ENCODE measurements at regions not wholly inside any gene's neighbourhood (a gene's known extent, or its start where the extent isn't known, plus 50 kb on each side); places are given as distances from the start of the nearest gene placed in this dataset.
"Not testable (repeated sequence)": the region's sequence is repeated elsewhere in the genome, so short reads cannot be mapped to it uniquely, and the experiment has no call there.

DNA sequence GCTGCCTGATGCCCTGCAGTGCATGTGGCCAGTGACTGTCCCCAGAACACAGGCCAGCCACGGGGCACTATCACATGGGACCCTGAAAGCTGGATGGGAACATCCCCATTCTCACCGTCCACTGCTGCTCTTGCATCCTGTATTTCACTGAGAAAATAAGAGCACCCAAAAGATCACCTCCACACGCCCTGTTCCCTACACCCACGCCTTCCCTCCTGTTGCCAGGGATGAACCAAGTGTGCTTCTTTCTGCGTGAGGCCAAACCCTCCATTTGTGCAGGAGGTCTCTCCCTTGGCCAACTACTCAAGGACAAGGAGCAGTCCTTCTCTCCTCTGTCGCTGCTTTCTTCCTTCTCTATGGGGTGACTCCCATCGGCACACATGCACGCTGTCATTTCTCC lies 118.3 kb downstream of the LRRC37A3 start:
- not testable (repeated sequence) for H3K4me3 Mint-ChIP-seq (ENCODE audit: low read depth); H3K4me1 Mint-ChIP-seq (ENCODE audit: low read depth); H3K9me3 Mint-ChIP-seq (ENCODE audit: low read depth); DNase-seq (ENCODE audit: low spot score, unreplicated experiment); H3K27ac Mint-ChIP-seq; H3K36me3 Mint-ChIP-seq (ENCODE audit: insufficient read depth); H3K27me3 Mint-ChIP-seq

DNA sequence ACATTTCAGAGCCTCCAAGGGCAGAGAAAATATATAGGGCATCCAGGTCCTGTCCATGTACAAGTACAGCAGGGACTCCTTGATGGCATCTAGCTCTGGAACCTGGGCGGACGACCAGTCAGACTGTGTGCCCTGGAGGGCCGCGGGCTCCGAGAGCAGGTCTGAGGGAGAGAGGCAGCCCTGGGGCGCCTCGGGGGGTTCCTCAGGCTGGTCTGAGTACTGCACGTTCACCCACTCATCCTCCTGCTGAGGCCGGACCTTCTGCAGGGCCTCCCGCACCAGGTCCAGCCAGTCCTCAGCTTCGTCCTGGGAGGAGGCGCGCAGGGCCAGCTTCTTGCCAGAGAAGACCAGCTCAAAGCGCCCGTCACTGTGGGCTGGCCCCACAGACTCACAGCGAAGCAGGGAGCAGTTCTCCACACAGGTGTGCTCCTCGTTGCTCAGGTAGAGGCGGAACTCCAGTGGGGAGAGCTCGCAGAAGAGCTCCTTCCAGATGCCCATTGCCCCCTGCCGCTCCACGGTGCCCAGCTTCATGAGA lies 118.8 kb downstream of the LRRC37A3 start:
- H3K4me3 Mint-ChIP-seq (ENCODE audit: low read depth); H3K4me1 Mint-ChIP-seq (ENCODE audit: low read depth); H3K9me3 Mint-ChIP-seq (ENCODE audit: low read depth); H3K27me3 Mint-ChIP-seq; H3K36me3 Mint-ChIP-seq (ENCODE audit: insufficient read depth); DNase-seq (ENCODE audit: low spot score, unreplicated experiment); H3K27ac Mint-ChIP-seq: not testable (repeated sequence)

DNA sequence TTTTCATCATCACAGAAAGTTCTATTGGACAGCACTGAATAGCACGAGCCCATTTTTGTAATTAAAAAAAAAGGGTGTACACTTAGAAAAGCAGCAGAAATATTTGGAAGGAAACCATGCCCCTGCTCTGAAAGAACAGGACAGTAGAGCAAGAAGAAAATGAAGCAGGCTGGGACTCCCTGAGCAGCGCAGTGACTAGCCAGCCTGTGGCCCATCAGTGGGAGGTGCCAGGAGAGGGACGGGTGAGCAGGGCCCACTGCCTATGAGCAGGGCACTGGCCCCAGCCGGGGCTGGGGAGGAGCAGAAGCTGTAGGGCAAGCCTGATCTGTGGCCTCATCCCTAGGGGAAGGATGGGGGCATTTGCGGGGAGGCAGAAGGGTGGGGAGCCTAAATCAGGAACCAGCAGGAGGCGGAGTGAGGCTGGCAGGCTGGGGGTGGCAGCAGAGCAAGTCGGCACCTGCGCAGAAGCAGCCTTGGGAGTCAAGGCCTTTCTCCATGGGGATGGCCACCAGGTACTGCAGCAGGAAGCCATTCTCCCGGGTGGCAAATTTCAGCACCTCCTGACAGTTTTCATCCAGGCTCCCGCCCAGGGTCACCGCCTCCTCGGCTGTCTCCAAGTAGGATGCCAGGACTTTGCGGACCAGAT lies 119.6 kb downstream of the LRRC37A3 start:
- not testable (repeated sequence) for DNase-seq (ENCODE audit: low spot score, unreplicated experiment)

DNA sequence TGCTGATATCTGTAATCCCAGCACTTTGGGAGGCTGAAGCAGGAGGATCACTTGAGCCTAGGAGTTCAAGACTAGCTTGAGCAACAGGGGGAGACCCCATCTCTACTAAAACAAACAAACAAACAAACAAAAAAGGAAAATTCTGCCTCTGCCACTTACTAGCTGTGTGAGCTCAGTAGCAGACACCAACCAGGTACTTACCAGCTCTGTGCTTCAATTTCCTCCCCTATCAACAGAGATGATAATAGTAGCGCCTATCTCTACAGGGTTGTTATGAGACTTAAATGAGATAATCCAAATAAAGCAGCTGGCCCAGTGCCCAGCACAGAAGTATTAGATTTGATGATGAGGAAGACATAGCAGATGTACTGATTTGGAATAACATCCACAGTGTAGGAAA lies 120.3 kb downstream of the LRRC37A3 start:
- H3K4me1 Mint-ChIP-seq (ENCODE audit: low read depth); H3K36me3 Mint-ChIP-seq (ENCODE audit: insufficient read depth); H3K9me3 Mint-ChIP-seq (ENCODE audit: low read depth); H3K27me3 Mint-ChIP-seq; DNase-seq (ENCODE audit: low spot score, unreplicated experiment); H3K4me3 Mint-ChIP-seq (ENCODE audit: low read depth); H3K27ac Mint-ChIP-seq: not testable (repeated sequence)

More for the DNA sequence above, 119.6 kb downstream of the LRRC37A3 start:
- not testable (repeated sequence) for H3K4me1 Mint-ChIP-seq (ENCODE audit: low read depth); H3K27me3 Mint-ChIP-seq; H3K36me3 Mint-ChIP-seq (ENCODE audit: insufficient read depth); H3K9me3 Mint-ChIP-seq (ENCODE audit: low read depth); H3K27ac Mint-ChIP-seq; H3K4me3 Mint-ChIP-seq (ENCODE audit: low read depth)

DNA sequence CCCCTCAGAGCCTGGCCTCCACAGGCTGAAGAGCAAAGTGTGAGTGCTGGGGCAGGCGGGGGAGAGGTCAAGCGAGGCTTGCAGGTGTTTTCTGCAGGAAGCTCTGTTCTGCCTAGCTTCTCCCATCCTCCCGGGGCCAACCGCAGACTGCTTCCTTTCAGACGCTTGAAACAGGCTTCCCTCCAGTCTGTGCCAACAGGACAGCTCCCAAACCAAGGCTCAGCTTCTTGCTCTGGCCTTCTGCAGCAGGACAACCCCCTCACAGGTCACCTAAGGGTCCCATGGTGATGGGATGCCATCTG lies 120.8 kb downstream of the LRRC37A3 start:
- H3K27ac Mint-ChIP-seq; H3K27me3 Mint-ChIP-seq; H3K36me3 Mint-ChIP-seq (ENCODE audit: insufficient read depth); H3K4me3 Mint-ChIP-seq (ENCODE audit: low read depth); H3K4me1 Mint-ChIP-seq (ENCODE audit: low read depth); DNase-seq (ENCODE audit: low spot score, unreplicated experiment); H3K9me3 Mint-ChIP-seq (ENCODE audit: low read depth): not testable (repeated sequence)

DNA sequence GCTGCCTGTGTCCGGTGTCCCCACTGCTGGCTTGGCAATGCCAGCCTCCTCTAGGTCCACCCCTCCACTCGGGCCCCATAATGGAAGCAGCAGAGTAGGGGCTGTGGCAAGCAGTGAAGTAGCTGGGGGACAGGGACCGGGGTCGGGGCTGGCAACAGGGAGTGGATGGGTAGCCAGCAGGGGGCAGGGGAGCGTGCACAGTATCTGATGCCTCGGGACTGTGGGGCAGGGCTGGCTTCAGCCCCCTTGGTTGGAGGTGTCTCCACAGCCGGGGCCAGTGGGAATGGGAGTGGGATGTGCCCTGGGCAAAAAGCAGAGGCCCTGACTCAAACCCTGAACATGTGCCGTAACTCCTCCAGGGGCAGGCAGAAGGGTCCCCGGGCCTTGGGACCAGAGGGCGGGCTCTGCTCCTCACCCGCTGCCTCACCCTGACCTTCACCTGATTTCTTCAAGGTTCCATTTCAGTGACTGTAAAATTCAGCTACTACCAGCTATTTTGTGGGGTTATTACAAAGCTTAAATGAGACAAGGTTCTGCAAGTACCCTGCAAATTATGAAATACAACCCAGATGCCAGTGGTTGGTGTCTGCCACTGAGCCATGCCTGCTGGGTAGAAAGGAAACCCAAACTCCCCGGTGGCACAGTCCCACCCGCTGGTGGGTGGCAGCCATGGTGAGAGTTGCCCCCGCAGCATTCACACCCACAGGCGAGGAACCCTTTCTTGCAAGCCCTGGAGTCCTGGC lies 121.4 kb downstream of the LRRC37A3 start:
- DNase-seq (ENCODE audit: low spot score, unreplicated experiment), result not testable (repeated sequence)

DNA sequence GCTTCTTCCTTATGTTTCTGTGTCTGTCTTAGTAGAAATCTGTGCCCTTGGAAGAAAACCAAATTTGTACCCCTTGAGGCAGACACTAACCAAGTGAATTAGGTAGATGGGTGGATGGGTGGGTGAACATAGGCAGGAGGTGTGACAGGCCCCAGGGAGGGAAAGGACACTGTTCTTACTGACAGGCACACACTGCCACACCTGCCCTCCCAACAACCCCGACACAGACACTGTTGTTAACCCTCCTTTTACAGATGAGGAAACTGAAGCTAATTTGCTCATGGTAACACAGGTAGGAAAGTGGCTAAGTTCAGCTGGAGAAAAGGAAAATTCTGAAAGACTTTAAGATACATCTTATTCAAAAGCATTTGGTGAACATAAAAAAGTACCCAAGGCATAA lies 123.9 kb downstream of the LRRC37A3 start:
- DNase-seq (ENCODE audit: low spot score, unreplicated experiment); H3K9me3 Mint-ChIP-seq (ENCODE audit: low read depth); H3K4me3 Mint-ChIP-seq (ENCODE audit: low read depth); H3K27me3 Mint-ChIP-seq; H3K36me3 Mint-ChIP-seq (ENCODE audit: insufficient read depth); H3K4me1 Mint-ChIP-seq (ENCODE audit: low read depth); H3K27ac Mint-ChIP-seq: not testable (repeated sequence)

More for the DNA sequence above, 121.4 kb downstream of the LRRC37A3 start:
- not testable (repeated sequence) for H3K27ac Mint-ChIP-seq; H3K4me1 Mint-ChIP-seq (ENCODE audit: low read depth); H3K27me3 Mint-ChIP-seq; H3K36me3 Mint-ChIP-seq (ENCODE audit: insufficient read depth); H3K4me3 Mint-ChIP-seq (ENCODE audit: low read depth); H3K9me3 Mint-ChIP-seq (ENCODE audit: low read depth)

DNA sequence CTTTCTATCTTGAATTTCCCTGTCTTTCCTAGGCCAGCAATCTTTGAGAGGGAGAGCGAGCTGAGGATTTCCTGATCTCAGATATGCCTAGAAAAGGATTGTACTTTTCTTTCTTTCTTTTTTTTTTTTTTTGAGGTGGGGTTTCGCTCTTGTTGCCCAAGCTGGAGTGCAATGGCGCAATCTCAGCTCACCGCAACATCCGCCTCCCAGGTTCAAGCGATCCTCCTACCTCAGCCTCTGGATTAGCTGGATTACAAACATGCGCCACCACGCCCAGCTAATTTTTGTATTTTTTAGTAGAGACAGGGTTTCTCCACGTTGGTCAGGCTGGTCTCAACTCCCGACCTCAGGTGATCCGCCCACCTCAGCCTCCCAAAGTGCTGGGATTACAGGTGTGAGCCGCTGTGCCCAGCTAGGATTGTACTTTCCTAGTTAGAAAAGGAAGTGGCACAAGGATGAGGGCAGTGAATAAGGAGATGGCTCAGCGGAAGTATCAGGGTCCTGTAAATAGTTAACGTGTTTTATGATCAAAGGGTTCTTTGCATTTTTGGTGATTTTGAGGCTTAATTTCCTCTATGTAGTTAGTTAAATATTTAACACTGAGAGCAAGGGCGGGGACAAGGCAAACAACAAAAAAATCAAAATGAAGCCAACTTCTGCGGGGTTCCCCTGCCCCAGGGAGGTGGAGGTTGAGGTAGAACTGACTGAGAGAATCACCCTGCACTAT lies 124.6 kb downstream of the LRRC37A3 start:
- H3K36me3 Mint-ChIP-seq (ENCODE audit: insufficient read depth); H3K27me3 Mint-ChIP-seq; DNase-seq (ENCODE audit: low spot score, unreplicated experiment); H3K4me1 Mint-ChIP-seq (ENCODE audit: low read depth); H3K4me3 Mint-ChIP-seq (ENCODE audit: low read depth); H3K9me3 Mint-ChIP-seq (ENCODE audit: low read depth): not testable (repeated sequence)
- H3K27ac Mint-ChIP-seq, result peak overlapping the region; percentile 45

DNA sequence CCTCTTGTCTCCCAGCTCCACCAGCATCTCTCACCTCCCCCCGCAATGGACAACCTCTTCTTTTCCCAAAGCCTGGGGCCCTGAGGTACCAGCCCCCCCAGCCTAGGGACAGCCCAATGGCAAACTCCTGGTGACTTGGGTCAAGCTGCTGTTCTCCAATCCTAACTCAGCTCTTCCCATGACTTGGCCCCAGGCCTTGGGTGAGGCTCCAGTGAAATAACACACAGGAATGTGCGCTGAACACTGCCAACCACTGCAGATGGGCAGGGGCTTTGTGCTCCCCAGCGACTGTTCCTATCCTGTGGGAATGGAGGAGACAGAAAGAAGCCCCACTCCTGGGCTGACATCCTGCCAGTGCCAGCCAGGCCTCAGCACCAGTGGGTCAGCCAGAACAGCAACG lies 125.2 kb downstream of the LRRC37A3 start:
- not testable (repeated sequence) for H3K4me3 Mint-ChIP-seq (ENCODE audit: low read depth); DNase-seq (ENCODE audit: low spot score, unreplicated experiment); H3K36me3 Mint-ChIP-seq (ENCODE audit: insufficient read depth); H3K9me3 Mint-ChIP-seq (ENCODE audit: low read depth); H3K4me1 Mint-ChIP-seq (ENCODE audit: low read depth); H3K27me3 Mint-ChIP-seq; H3K27ac Mint-ChIP-seq

DNA sequence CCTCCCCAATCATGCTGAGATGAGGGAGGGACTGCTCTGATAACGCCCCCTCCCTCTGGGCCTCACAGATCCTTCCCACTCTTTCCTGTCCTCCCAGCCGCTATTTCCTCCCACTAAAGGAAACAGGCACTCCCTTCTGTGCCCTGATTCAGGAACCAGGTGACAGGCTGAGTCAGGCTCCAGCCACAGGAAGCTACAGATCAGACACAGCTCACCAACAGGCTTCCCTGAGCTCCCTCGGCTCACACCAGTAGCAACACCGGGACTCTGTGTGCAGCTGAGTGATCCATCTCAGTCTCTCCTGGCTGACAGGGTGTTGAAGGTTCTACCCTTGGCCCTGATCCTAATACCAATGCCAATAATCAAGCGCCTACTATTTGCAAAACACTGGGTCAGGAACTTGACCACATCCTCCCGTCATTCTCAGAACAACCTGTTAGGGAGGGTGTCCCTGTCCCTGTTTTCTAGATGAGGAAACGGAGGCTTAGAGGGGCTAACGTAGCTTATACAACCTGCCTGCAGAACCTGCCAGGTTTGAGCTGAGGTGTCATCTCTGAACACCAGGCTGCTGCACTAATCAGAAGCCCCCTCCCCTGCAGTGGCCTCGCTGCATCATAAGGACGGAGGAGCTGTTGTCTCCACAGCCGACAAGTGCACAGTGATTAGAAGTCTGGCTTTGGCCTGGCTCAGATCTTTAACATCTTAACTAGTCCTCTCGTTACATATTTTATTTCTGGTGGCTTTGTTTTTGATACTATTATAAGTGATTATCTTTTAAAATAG lies 126.3 kb downstream of the LRRC37A3 start:
- not testable (repeated sequence) for DNase-seq (ENCODE audit: low spot score, unreplicated experiment); H3K27ac Mint-ChIP-seq; H3K9me3 Mint-ChIP-seq (ENCODE audit: low read depth); H3K36me3 Mint-ChIP-seq (ENCODE audit: insufficient read depth); H3K4me1 Mint-ChIP-seq (ENCODE audit: low read depth); H3K27me3 Mint-ChIP-seq; H3K4me3 Mint-ChIP-seq (ENCODE audit: low read depth)

DNA sequence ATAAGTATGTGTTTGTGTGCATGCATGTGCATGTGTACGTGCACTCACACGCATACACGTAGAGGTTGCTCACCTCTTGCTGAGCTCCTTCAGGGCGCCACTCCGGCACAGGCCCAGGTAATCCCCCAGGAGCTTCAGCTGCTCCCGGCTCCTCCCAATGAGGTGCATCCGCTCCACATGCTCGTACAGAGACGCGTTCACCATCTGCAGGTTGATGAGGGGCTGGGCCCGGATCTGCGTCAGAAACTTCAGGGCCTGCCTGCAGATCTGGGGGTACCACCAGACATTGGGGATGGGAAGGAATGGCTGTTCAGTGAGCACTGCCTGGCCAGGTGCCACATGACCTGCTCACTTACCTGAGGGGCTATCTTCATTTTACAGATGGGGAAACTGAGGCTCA lies 127.0 kb downstream of the LRRC37A3 start:
- not testable (repeated sequence) for H3K27me3 Mint-ChIP-seq; DNase-seq (ENCODE audit: low spot score, unreplicated experiment); H3K4me3 Mint-ChIP-seq (ENCODE audit: low read depth); H3K27ac Mint-ChIP-seq; H3K9me3 Mint-ChIP-seq (ENCODE audit: low read depth); H3K4me1 Mint-ChIP-seq (ENCODE audit: low read depth); H3K36me3 Mint-ChIP-seq (ENCODE audit: insufficient read depth)

DNA sequence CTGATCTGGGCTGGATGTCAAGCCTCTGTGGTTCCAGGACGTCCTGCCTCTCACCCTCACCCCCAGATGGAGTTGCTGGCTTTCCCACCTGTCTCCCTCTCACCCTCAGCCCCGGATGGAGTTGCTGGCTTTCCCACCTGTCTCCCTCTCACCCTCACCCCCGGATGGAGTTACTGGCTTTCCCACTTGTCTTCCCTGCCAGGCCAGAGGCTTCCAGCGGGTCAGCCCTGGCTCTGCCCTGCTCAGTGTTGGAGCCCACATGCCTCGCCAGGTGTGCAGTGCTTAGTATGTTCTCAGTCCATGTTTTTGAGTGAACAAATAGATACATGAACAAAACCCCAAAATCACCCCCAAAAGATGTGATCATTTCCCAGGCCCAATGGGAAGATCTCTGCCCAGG lies 127.6 kb downstream of the LRRC37A3 start:
- not testable (repeated sequence) for H3K27me3 Mint-ChIP-seq; DNase-seq (ENCODE audit: low spot score, unreplicated experiment); H3K4me3 Mint-ChIP-seq (ENCODE audit: low read depth); H3K27ac Mint-ChIP-seq; H3K4me1 Mint-ChIP-seq (ENCODE audit: low read depth); H3K9me3 Mint-ChIP-seq (ENCODE audit: low read depth); H3K36me3 Mint-ChIP-seq (ENCODE audit: insufficient read depth)

Data from progenitor cell of endocrine pancreas (in vitro differentiated cells).